CD4-positive, CD25-positive, alpha-beta regulatory T cell (primary cell): ENCODE measurements at regions not wholly inside any gene's neighbourhood (a gene's known extent, or its start where the extent isn't known, plus 50 kb on each side); places are given as distances from the start of the nearest gene placed in this dataset.

Source experiments
- ATAC-seq, 2 donors: fragments of 150-1000 bp; cut with Tn5 transposase; one replicate each; pipeline ENCODE4 v1.10.0; 2021; ENCODE audit warnings: low read depth in 2 of 2, moderate number of reproducible peaks in 2 of 2, moderate library complexity in 1 of 2
- DNase-seq, 3 donors: peaks; one replicate each; pipeline versions ENCODE4 v3.0.0 to v3.0.0-alpha.2; 2012 to 2022; ENCODE audit warnings: mixed read lengths in 1 of 3
- H3K27ac ChIP-seq: one replicate; pipeline ENCODE4 v1.7.0; 2013; ENCODE audit warnings: mild to moderate bottlenecking, low read length; ENCODE audit not compliant: insufficient read depth, poor library complexity, severe bottlenecking
- H3K27me3 ChIP-seq: one replicate; pipeline ENCODE4 v1.7.0; 2013; ENCODE audit warnings: low read length; ENCODE audit not compliant: control insufficient read depth, insufficient read depth
- H3K36me3 ChIP-seq: one replicate; pipeline ENCODE4 v1.7.0; 2013; ENCODE audit warnings: mild to moderate bottlenecking, low read length, moderate library complexity; ENCODE audit not compliant: control insufficient read depth, insufficient read depth
- H3K4me1 ChIP-seq: 2 replicates; pipeline ENCODE4 v1.7.0; 2013; ENCODE audit warnings: mild to moderate bottlenecking, low read length; ENCODE audit not compliant: insufficient read depth, control insufficient read depth, poor library complexity, severe bottlenecking
- H3K4me3 ChIP-seq: one replicate; pipeline ENCODE4 v1.7.0; 2013; ENCODE audit warnings: low read depth, mild to moderate bottlenecking, low read length, moderate library complexity
- H3K9me3 ChIP-seq, 2 experiments: 1 replicate in 1 of 2; 2 replicates in 1 of 2; pipeline ENCODE4 v1.7.0; 2013; ENCODE audit warnings: low read length in 2 of 2, mild to moderate bottlenecking in 1 of 2, moderate library complexity in 1 of 2; ENCODE audit not compliant: control insufficient read depth in 2 of 2
- H3K27ac Mint-ChIP-seq, 3 donors: one replicate each; pipeline ENCODE4 v1.8.0; 2020 to 2022; ENCODE audit warnings: mild to moderate bottlenecking in 3 of 3, mixed read lengths in 3 of 3, moderate library complexity in 2 of 3
- H3K27me3 Mint-ChIP-seq: one replicate; pipeline ENCODE4 v1.8.0; 2022; ENCODE audit warnings: mild to moderate bottlenecking, mixed read lengths
- H3K36me3 Mint-ChIP-seq: one replicate; pipeline ENCODE4 v1.8.0; 2020; ENCODE audit warnings: mixed read lengths
- H3K4me1 Mint-ChIP-seq, 4 donors: one replicate each; pipeline ENCODE4 v1.8.0; 2020 to 2022; ENCODE audit warnings: mixed read lengths in 4 of 4, mild to moderate bottlenecking in 1 of 4
- H3K4me3 Mint-ChIP-seq, 4 donors: one replicate each; pipeline ENCODE4 v1.8.0; 2020 to 2022; ENCODE audit warnings: mild to moderate bottlenecking in 4 of 4, mixed read lengths in 4 of 4, moderate library complexity in 3 of 4
- H3K9me3 Mint-ChIP-seq, 7 donors: one replicate each; pipeline ENCODE4 v1.8.0; 2020 to 2022; ENCODE audit warnings: mixed read lengths in 7 of 7, mild to moderate bottlenecking in 3 of 7, moderate library complexity in 2 of 7

DNA sequence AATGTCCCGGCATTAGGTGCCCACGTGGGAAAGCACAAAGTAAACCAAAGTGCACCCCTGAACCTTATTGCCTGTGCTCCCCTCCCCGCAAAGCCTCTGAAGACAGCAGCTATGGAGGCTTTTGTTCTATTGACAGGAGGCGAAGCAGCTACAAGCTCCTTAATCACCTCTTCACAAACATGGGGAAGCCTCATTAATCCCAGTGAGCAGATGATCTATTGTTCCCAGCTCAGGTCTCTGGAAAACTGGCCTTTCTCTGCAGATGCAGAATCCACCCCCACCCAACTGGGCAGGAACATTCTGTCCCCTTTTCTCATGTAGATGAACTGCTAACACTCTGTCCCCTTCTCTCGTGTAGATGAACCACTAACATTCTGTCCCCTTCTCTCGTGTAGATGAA, 190.5 kb upstream of the CSF3R start:
- Mint-ChIP-seq H3K27me3 (peaks cover 14% of the 10 kb centered on the region), H3K4me3 (no peak overlapping the region), H3K27ac (no peak overlapping the region), H3K36me3 (no peaks in the 10 kb centered on the region), H3K9me3 (peaks cover 0 to 2% (median 0%) of the 10 kb centered on the region in 7 donors), H3K4me1 (no peaks in the 10 kb centered on the region)
- Histone ChIP-seq H3K4me1 (no peaks in the 10 kb centered on the region), H3K27me3 (peaks cover 14% of the 10 kb centered on the region), H3K27ac (no peak overlapping the region), H3K36me3 (no peaks in the 10 kb centered on the region), H3K9me3 (no peaks in the 10 kb centered on the region), H3K4me3 (no peak overlapping the region)
- ATAC-seq, result no peak
- DNase-seq, result no peak

DNA sequence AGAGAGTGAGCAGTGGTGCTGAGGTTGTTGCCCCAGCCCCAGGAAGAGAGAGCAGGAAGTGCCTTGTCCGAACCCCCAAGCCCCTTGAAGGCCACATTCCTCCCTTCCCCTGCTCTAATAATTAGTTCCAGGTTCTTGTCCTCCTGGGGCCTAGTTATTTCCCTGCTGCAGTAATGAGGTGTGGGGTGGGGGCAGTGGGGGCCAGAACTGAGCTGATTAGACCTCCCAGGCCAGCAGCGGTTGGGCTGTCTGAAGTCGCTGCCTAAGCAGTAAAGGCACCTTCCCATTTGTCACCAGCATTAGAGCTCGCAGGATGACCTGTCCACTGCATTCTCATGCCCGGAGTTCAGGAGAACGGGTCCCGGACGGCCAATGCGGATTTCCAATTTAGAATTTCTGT, 186.5 kb upstream of the CSF3R start:
- Mint-ChIP-seq H3K27me3 (peaks cover 13% of the 10 kb centered on the region), H3K4me1 (no peaks in the 10 kb centered on the region)

DNA sequence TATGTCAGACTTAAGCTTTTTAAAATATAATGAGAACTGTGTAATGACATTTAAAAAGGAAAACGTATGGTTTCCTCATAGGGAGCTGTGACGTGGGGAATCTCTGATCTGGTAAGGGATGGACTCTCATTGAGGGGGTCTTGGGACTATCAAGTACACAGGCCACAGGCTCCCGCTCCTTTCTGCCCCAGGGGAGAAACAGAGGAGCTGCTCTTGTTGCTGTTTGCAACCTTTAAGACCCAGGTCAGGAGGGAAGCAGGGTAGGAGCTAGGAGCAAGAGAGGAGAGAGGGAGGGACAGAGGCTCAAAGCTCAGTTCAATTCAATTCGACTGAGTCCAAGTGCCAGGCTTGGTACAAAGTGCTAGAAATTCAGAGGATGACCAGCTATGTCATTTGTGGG, 185.1 kb upstream of the CSF3R start:
- no peak for ATAC-seq
- H3K4me1 Mint-ChIP-seq, result no peaks in the 10 kb centered on the region
- no peaks in the 10 kb centered on the region for H3K9me3 Mint-ChIP-seq

More for the DNA sequence above, 186.5 kb upstream of the CSF3R start:
- Histone ChIP-seq H3K4me1 (no peaks in the 10 kb centered on the region), H3K27me3 (peaks cover 2% of the 10 kb centered on the region), H3K36me3 (no peaks in the 10 kb centered on the region), H3K9me3 (no peaks in the 10 kb centered on the region), H3K4me3 (no peak overlapping the region), H3K27ac (no peak overlapping the region)
- H3K9me3 Mint-ChIP-seq, result no peaks in the 10 kb centered on the region
- no peak overlapping the region for H3K27ac Mint-ChIP-seq
- DNase-seq (no peak), ATAC-seq (no peak)
- H3K36me3 Mint-ChIP-seq, result no peaks in the 10 kb centered on the region
- H3K4me3 Mint-ChIP-seq, result no peak overlapping the region

DNA sequence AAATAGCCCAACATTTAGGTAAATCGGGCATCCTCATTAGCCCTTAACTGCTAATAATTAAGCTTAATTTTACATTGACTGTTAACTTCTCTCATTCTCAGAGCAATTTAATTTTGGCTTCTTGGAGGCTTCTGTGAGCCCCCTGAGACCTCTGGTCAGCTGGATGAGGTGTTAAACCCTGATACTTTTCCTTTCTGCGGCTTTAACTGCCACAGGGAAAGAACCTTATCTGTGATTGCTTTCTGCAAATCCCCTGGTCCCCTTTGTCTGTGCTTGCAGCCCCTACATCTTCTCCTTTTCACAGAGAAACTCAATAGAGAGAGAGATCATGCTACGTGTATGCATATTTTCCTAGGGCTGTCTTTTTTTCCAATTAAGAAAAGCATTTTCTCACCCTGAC, 184.5 kb upstream of the CSF3R start:
- DNase-seq (no peak), ATAC-seq (no peak)
- H3K4me3 Mint-ChIP-seq, result no peak overlapping the region
- Histone ChIP-seq H3K27me3 (no peaks in the 10 kb centered on the region), H3K4me3 (no peak overlapping the region), H3K27ac (no peak overlapping the region), H3K4me1 (no peaks in the 10 kb centered on the region), H3K36me3 (no peaks in the 10 kb centered on the region), H3K9me3 (no peaks in the 10 kb centered on the region)
- H3K27me3 Mint-ChIP-seq, result peaks cover 13% of the 10 kb centered on the region
- no peaks in the 10 kb centered on the region for H3K4me1 Mint-ChIP-seq
- H3K27ac Mint-ChIP-seq, result no peak overlapping the region
- no peaks in the 10 kb centered on the region for H3K9me3 Mint-ChIP-seq
- H3K36me3 Mint-ChIP-seq, result no peaks in the 10 kb centered on the region

More for the DNA sequence above, 185.1 kb upstream of the CSF3R start:
- Histone ChIP-seq H3K36me3 (no peaks in the 10 kb centered on the region), H3K27me3 (no peaks in the 10 kb centered on the region), H3K4me1 (no peaks in the 10 kb centered on the region), H3K4me3 (no peak overlapping the region), H3K9me3 (no peaks in the 10 kb centered on the region), H3K27ac (no peak overlapping the region)
- Mint-ChIP-seq H3K27ac (no peak overlapping the region), H3K36me3 (no peaks in the 10 kb centered on the region), H3K4me3 (no peak overlapping the region), H3K27me3 (peaks cover 13% of the 10 kb centered on the region)
- no peak for DNase-seq

DNA sequence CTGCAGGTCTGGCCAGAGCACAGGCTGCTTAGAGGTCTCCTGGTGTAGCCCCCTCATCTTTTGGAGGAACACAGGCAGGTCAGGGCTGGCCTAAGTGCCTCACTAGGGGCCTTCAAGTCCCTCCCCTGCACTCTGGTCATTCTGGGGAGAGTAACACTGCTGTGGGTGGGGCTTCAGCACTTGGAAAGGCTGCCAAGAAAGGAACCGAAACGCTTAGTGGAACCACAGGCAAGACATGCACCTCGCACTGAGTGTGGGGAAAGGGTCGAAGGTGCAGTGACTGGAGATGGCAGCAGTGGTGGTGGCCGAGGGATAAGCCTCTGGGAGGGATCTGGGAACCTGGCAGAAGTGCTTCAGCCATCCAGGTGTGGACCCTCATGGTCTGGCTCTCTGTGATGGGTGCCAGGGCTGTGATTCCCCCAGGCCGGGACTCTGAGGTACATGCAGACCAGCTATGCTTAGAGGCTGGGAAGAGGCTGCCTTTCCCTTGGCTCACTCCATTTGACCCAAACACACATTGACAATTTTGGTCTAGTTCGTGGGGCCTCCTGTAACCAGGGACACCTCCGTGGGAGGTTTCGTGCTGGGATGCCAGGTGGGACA, 182.9 kb upstream of the CSF3R start:
- H3K27ac Mint-ChIP-seq, result no peak overlapping the region
- H3K4me3 ChIP-seq, result no peak overlapping the region
- H3K9me3 Mint-ChIP-seq, result no peaks in the 10 kb centered on the region
- no peaks in the 10 kb centered on the region for H3K36me3 ChIP-seq
- DNase-seq, result no peak
- H3K4me3 Mint-ChIP-seq, result no peak overlapping the region
- no peaks in the 10 kb centered on the region for H3K27me3 ChIP-seq
- H3K36me3 Mint-ChIP-seq, result no peaks in the 10 kb centered on the region
- no peaks in the 10 kb centered on the region for H3K4me1 Mint-ChIP-seq
- peaks cover 13% of the 10 kb centered on the region for H3K27me3 Mint-ChIP-seq
- H3K9me3 ChIP-seq, result no peaks in the 10 kb centered on the region
- no peaks in the 10 kb centered on the region for H3K4me1 ChIP-seq
- no peak for ATAC-seq
- H3K27ac ChIP-seq, result no peak overlapping the region

DNA sequence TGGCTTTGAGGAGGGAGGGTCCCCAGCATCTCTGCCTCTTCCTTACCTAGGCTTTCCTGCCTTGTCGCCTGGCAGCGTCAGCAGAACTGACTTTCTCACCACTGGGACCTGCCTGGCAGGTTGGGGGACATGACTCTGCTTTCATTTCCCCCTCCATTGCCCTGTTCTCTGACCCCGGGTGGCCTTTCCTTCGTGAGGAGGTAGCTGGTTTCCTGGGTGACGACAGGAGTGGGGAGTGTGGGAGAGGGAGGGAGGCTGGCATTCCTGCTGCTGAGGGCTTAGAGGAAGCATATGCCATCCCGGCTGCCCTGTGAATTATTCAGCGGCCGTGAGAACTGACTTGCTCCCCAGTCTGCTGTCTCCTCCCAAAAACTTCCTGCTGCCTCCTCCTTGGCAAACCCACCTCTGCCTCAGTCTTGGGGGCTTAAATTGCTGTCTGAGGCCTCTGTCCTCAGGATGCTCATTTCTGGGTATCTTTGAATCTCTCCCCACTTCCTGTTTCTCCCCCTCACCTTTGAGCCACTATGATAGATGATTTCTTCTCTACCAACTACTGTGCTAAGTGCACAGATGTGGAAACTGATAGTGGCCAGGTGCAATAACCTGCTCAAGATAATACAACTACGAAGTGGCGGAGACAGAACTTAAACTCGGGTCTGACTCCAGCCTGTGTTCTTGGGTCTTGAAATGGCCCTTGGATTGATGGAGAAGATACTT, 182.0 kb upstream of the CSF3R start:
- ATAC-seq, result no peak
- no peaks in the 10 kb centered on the region for H3K27me3 ChIP-seq
- H3K9me3 ChIP-seq, result no peaks in the 10 kb centered on the region
- DNase-seq, result no peak
- no peaks in the 10 kb centered on the region for H3K36me3 Mint-ChIP-seq
- peak overlapping the region in 1 of 3 donors; percentile 32 for H3K27ac Mint-ChIP-seq
- no peak overlapping the region for H3K4me3 Mint-ChIP-seq
- H3K27me3 Mint-ChIP-seq, result peaks cover 13% of the 10 kb centered on the region
- no peak overlapping the region for H3K27ac ChIP-seq
- H3K36me3 ChIP-seq, result no peaks in the 10 kb centered on the region
- no peaks in the 10 kb centered on the region for H3K4me1 Mint-ChIP-seq
- H3K4me1 ChIP-seq, result no peaks in the 10 kb centered on the region
- H3K9me3 Mint-ChIP-seq, result no peaks in the 10 kb centered on the region
- H3K4me3 ChIP-seq, result no peak overlapping the region

DNA sequence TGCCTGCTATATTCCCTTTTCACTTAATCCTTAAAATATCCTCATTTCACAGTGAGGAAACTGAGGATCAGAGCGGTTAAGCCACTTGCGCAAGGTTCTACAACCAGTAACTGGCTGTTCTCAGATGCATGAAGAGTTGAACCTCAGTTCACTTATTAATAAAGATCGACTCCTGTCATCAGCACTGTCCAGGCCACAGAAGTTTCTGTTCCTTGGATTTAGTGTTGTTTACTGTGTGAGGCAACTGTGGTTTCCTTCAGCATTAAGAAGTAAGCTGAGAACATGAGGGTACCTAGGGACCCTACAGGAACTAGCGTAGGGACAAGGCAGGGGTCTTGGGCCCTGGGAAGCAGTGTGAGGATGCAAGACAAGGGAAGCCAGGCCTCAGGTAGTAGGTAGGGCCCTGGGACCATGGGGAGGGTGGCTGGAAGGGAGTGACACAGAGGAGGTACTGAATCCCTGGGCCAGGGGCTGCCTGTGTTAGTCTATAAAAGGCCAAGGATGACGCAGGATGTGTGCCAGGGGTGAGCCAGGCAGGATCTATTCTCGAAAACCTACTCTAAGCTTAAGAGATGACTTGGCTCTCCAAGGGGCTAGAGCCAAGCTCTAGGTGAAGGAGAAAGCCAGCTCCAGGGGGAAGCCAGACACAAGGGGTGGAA, 181.2 kb upstream of the CSF3R start:
- Histone ChIP-seq H3K4me1 (no peaks in the 10 kb centered on the region), H3K36me3 (no peaks in the 10 kb centered on the region), H3K9me3 (no peaks in the 10 kb centered on the region), H3K27ac (no peak overlapping the region), H3K27me3 (no peaks in the 10 kb centered on the region), H3K4me3 (no peak overlapping the region)
- peaks cover 13% of the 10 kb centered on the region for H3K27me3 Mint-ChIP-seq
- H3K9me3 Mint-ChIP-seq, result no peaks in the 10 kb centered on the region
- H3K36me3 Mint-ChIP-seq, result no peaks in the 10 kb centered on the region
- ATAC-seq, result no peak
- H3K27ac Mint-ChIP-seq, result no peak overlapping the region
- DNase-seq, result no peak
- H3K4me3 Mint-ChIP-seq, result no peak overlapping the region
- no peaks in the 10 kb centered on the region for H3K4me1 Mint-ChIP-seq

DNA sequence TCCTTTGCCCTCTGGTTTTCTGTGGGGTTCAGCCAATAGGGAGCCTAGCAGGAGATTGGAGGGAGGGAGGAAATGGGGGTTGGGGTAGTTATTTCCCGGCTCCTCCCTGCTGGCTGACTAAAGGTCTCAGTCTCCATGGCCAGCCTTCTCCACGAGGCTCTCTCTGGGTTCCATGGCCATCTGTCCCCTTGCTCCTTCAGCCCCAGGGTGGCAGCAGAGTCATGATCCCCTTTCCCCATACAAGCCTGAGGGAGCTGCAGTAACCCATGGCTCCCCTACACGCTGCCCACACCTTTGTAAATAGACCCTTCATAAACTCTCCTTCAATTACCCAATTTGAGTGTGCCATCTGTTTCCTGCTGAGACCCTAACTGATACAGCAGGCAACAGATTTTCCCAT, 176.1 kb upstream of the CSF3R start:
- no peaks in the 10 kb centered on the region for H3K27me3 Mint-ChIP-seq

More for the DNA sequence above, 176.1 kb upstream of the CSF3R start:
- Mint-ChIP-seq H3K4me3 (no peak overlapping the region), H3K4me1 (no peaks in the 10 kb centered on the region), H3K36me3 (no peaks in the 10 kb centered on the region), H3K27ac (no peak overlapping the region), H3K9me3 (no peaks in the 10 kb centered on the region)
- Histone ChIP-seq H3K4me1 (no peaks in the 10 kb centered on the region), H3K4me3 (no peak overlapping the region), H3K9me3 (no peaks in the 10 kb centered on the region), H3K27me3 (no peaks in the 10 kb centered on the region), H3K27ac (no peak overlapping the region), H3K36me3 (no peaks in the 10 kb centered on the region)
- DNase-seq (no peak), ATAC-seq (no peak)
